ENCODE measurements at regions not wholly inside any gene's neighbourhood (a gene's known extent, or its start where the extent isn't known, plus 50 kb on each side); places are given as distances from the start of the nearest gene placed in this dataset.

DNA sequence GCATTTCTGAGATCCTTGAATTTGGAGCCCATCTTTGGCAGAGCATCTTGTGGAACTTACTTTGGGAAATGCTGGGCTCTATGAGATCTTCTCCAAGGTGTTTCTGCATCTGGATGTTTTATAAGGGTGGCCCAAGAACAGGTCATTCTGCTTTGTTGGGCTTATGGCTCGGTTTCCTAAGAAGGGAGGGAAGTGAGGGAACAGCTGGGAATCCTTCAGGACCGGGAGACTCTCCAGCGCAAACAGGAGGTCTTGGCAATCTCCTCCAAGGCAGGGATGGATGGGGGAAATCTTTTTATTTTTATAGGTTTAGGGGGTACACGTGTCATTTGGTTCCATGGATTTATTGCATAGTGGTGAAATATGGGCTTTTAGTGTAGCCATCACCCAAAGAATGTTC is 54.7 kb downstream of the IRX3 start:
- H3K9me3 Mint-ChIP-seq = no peaks in the 10 kb centered on the region
- no peak overlapping the region for H3K27ac Mint-ChIP-seq
- H3K4me1 Mint-ChIP-seq = no peaks in the 10 kb centered on the region
- H3K27me3 Mint-ChIP-seq = no peaks in the 10 kb centered on the region
- H3K36me3 Mint-ChIP-seq = no peaks in the 10 kb centered on the region
- CTCF ChIA-PET = no interaction called here
- no peak overlapping the region for H3K4me3 Mint-ChIP-seq
- DNase-seq = no peak

GRCh38 chr16:54231336-54231735 is 55.3 kb downstream of the IRX3 start:
- Mint-ChIP-seq H3K4me1 (no peaks in the 10 kb centered on the region), H3K27me3 (no peaks in the 10 kb centered on the region), H3K36me3 (no peaks in the 10 kb centered on the region), H3K4me3 (no peak overlapping the region), H3K9me3 (no peaks in the 10 kb centered on the region), H3K27ac (no peak overlapping the region)
- no peak for DNase-seq
- CTCF ChIA-PET = no interaction called here

DNA sequence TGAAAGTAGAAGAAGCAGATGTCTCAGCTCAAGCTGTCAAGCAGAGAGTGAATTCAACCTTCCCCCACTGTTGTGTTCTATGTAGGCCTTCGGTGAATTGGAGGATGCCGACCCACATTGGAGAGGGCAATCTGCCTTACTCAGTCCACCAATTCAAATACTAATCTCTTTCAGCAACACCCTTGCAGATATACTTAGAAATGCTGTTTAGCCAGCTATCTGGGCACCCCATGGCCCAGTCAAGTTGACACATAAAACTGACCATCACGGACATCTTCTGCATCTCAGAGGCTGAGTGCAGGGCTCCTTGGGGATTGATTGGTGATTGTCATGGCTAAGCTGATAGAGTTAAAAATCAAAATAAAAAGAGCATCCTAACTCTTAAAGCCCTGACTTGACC is 58.3 kb downstream of the IRX3 start:
- DNase-seq = no peak
- CTCF ChIA-PET = no interaction called here
- no peaks in the 10 kb centered on the region for H3K36me3 Mint-ChIP-seq
- no peak overlapping the region for H3K4me3 Mint-ChIP-seq
- no peak overlapping the region for H3K27ac Mint-ChIP-seq
- H3K4me1 Mint-ChIP-seq = no peaks in the 10 kb centered on the region
- no peaks in the 10 kb centered on the region for H3K9me3 Mint-ChIP-seq
- H3K27me3 Mint-ChIP-seq = no peaks in the 10 kb centered on the region

GRCh38 chr16:54226296-54227010 is 60.1 kb downstream of the IRX3 start:
- H3K9me3 Mint-ChIP-seq = no peaks in the 10 kb centered on the region
- H3K27ac Mint-ChIP-seq = no peak overlapping the region
- no peak for DNase-seq
- no peaks in the 10 kb centered on the region for H3K27me3 Mint-ChIP-seq
- H3K4me3 Mint-ChIP-seq = no peak overlapping the region
- no peaks in the 10 kb centered on the region for H3K4me1 Mint-ChIP-seq
- no peaks in the 10 kb centered on the region for H3K36me3 Mint-ChIP-seq
- CTCF ChIA-PET = no interaction called here

GRCh38 chr16:54219709-54220108 is 66.9 kb downstream of the IRX3 start:
- H3K9me3 Mint-ChIP-seq = no peaks in the 10 kb centered on the region
- no peak for DNase-seq
- H3K27me3 Mint-ChIP-seq = no peaks in the 10 kb centered on the region
- H3K27ac Mint-ChIP-seq = no peak overlapping the region
- H3K36me3 Mint-ChIP-seq = no peaks in the 10 kb centered on the region
- CTCF ChIA-PET = no interaction called here
- no peaks in the 10 kb centered on the region for H3K4me1 Mint-ChIP-seq
- no peak overlapping the region for H3K4me3 Mint-ChIP-seq

GRCh38 chr16:54216688-54217087 is 69.9 kb downstream of the IRX3 start:
- Mint-ChIP-seq H3K27ac (no peak overlapping the region), H3K27me3 (peaks cover 6% of the 10 kb centered on the region), H3K9me3 (no peaks in the 10 kb centered on the region), H3K36me3 (no peaks in the 10 kb centered on the region), H3K4me1 (no peaks in the 10 kb centered on the region), H3K4me3 (no peak overlapping the region)
- CTCF ChIA-PET = no interaction called here
- no peak for DNase-seq

DNA sequence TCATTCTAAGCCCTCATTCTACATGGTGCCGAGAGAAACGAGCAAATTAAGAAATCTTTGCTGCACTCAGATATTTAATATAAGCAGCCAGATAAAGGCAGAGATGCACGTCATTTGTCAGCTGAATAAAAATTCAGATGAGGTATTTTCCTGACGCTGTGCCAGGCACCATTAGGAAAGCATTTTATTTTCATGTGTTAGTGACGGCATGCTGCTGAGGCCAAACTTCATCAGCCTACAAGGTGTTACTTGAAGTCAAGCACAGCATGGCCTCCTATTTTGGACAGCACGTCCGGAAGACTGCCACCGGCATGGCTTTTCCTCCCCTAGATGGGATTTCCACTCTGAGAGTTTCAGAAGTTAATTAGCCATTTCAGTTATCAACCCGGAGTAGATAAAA is 70.3 kb downstream of the IRX3 start:
- Mint-ChIP-seq H3K4me1 (no peaks in the 10 kb centered on the region), H3K4me3 (no peak overlapping the region), H3K27me3 (peaks cover 6% of the 10 kb centered on the region), H3K27ac (no peak overlapping the region), H3K36me3 (no peaks in the 10 kb centered on the region), H3K9me3 (no peaks in the 10 kb centered on the region)
- no peak for DNase-seq
- CTCF ChIA-PET = no interaction called here

DNA sequence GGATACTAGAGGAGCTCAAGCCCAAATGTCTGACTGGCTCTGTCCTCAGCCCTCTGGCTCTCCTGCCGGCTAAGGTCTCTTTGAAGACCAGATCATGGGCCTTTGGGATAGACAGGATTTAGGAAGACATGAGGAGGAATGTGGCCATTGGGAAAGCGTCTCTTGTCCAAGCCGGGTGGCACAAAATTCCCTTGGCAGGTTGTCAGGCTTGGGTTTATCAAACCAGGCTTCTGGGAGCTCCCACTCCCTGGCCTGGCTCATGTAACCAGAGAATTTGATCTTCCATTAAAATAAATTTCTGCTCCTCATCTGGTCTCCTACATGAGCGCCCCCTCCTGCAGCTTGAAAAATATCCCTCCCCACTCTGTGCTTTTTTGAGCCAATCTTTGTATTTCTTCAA is 71.1 kb downstream of the IRX3 start:
- DNase-seq = no peak
- Mint-ChIP-seq H3K27ac (no peak overlapping the region), H3K9me3 (no peaks in the 10 kb centered on the region), H3K4me1 (no peaks in the 10 kb centered on the region), H3K4me3 (no peak overlapping the region), H3K36me3 (no peaks in the 10 kb centered on the region), H3K27me3 (peaks cover 6% of the 10 kb centered on the region)
- CTCF ChIA-PET = no interaction called here

- Mint-ChIP-seq H3K27ac (no peak overlapping the region), H3K4me3 (no peak overlapping the region), H3K9me3 (no peaks in the 10 kb centered on the region), H3K4me1 (no peaks in the 10 kb centered on the region), H3K27me3 (peaks cover 6% of the 10 kb centered on the region), H3K36me3 (no peaks in the 10 kb centered on the region)
- CTCF ChIA-PET = interaction anchor here (1.0 kb wide), 1 partner anchor 318 kb away, joined by 4 read pairs; no protein-coding TSS in a partner anchor
- DNase-seq = no peak
Measured at GRCh38 chr16:54213322-54213721, 73.3 kb downstream of the IRX3 start.

DNA sequence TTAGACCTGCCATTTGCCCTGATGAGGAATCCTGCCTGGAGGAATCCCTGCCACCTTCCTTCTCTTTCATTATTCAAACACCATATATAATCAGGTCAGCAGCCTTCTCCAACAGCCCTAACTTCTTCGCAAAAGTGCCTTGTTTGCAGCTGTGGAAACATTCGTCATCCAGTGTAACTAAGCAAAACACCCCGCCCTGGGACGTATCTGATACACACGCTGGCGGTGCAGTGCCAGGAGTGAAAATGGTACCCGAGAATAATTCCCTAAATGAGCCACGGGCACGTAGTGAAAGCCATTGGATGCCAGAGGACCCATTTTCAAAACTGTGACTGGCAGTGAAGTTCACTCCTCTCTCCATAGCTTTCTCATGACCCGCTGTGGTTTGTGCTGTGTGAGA is 73.7 kb downstream of the IRX3 start:
- Mint-ChIP-seq H3K4me3 (no peak overlapping the region), H3K4me1 (no peaks in the 10 kb centered on the region), H3K27me3 (peaks cover 6% of the 10 kb centered on the region), H3K27ac (no peak overlapping the region), H3K36me3 (no peaks in the 10 kb centered on the region), H3K9me3 (no peaks in the 10 kb centered on the region)
- CTCF ChIA-PET = interaction anchor here (1.0 kb wide), 1 partner anchor 317 kb away, joined by 4 read pairs; no protein-coding TSS in a partner anchor
- DNase-seq = no peak

DNA sequence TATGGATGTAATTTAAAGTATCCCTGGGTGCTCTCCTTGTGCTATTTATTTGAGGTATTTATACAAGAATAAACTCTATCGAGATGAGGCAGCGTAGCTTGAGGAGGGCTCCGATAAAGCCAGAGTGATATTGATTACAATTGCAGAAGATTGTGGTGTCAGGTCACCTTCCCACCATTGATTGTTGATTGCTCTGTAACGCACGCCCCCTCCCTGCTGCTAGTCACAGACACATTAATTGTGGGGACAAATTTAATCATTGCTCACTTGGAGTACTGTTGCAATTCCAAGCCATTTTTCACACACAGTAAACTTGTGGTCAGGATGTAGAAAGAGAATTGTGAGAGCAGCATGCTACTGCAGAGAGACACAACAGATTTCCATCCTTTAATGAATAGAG is 75.4 kb downstream of the IRX3 start:
- Mint-ChIP-seq H3K4me3 (no peak overlapping the region), H3K27ac (no peak overlapping the region), H3K9me3 (no peaks in the 10 kb centered on the region), H3K36me3 (no peaks in the 10 kb centered on the region), H3K4me1 (no peaks in the 10 kb centered on the region), H3K27me3 (peaks cover 6% of the 10 kb centered on the region)
- no peak for DNase-seq
- CTCF ChIA-PET = no interaction called here

DNA sequence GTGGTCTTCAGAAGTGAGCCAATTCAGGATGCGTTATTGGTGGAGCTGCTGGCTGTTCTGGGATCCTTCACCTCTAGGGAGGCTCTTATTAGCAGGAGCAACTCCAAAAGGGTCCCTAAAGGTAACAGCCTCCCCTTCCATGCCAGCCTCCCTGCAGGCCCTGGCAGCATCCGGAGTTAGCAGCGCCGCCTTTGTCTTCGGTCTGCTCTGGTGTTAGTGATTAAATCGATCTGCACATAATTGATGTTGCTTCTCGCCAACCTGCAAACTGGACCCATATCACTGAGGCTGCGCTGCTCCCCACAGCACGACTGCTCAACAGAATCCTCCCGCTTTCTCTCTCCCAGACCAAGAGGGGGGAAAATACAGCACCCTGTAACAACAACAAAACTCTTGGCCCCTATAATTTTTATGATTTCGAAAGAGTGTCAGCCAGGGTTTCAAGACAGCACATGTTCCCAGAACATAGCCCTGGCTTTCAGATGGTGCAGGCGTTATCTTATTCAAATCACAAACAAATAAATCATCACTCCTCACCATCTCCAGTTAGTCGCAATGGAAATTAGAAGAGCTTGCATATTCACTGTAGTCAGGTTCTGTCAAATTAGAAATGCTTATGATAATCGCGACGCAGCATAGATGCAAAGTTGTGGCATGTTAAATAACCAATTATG is 76.0 kb downstream of the IRX3 start:
- H3K27ac Mint-ChIP-seq = no peak overlapping the region
- no peak overlapping the region for H3K4me3 Mint-ChIP-seq
- H3K36me3 Mint-ChIP-seq = no peaks in the 10 kb centered on the region
- no peaks in the 10 kb centered on the region for H3K9me3 Mint-ChIP-seq
- no peak for DNase-seq
- no peaks in the 10 kb centered on the region for H3K4me1 Mint-ChIP-seq
- peaks cover 6% of the 10 kb centered on the region for H3K27me3 Mint-ChIP-seq
- CTCF ChIA-PET = no interaction called here

GRCh38 chr16:54208237-54208636 is 78.3 kb downstream of the IRX3 start:
- Mint-ChIP-seq H3K27ac (no peak overlapping the region), H3K4me3 (no peak overlapping the region), H3K9me3 (no peaks in the 10 kb centered on the region), H3K27me3 (peaks cover 5% of the 10 kb centered on the region), H3K36me3 (no peaks in the 10 kb centered on the region), H3K4me1 (no peaks in the 10 kb centered on the region)
- no peak for DNase-seq
- CTCF ChIA-PET = no interaction called here

GRCh38 chr16:54207837-54208236 is 78.8 kb downstream of the IRX3 start:
- Mint-ChIP-seq H3K27ac (no peak overlapping the region), H3K36me3 (no peaks in the 10 kb centered on the region), H3K27me3 (peaks cover 3% of the 10 kb centered on the region), H3K9me3 (no peaks in the 10 kb centered on the region), H3K4me1 (no peaks in the 10 kb centered on the region), H3K4me3 (no peak overlapping the region)
- no peak for DNase-seq
- CTCF ChIA-PET = no interaction called here

GRCh38 chr16:54204756-54205155 is 81.8 kb downstream of the IRX3 start:
- no peak overlapping the region for H3K4me3 Mint-ChIP-seq
- CTCF ChIA-PET = no interaction called here
- no peak overlapping the region for H3K27ac Mint-ChIP-seq
- H3K9me3 Mint-ChIP-seq = no peaks in the 10 kb centered on the region
- no peaks in the 10 kb centered on the region for H3K36me3 Mint-ChIP-seq
- no peak for DNase-seq
- H3K27me3 Mint-ChIP-seq = no peaks in the 10 kb centered on the region
- H3K4me1 Mint-ChIP-seq = no peaks in the 10 kb centered on the region
